ENCODE measurements at regions not wholly inside any gene's neighbourhood (a gene's known extent, or its start where the extent isn't known, plus 50 kb on each side); places are given as distances from the start of the nearest gene placed in this dataset.
"Not testable (repeated sequence)": the region's sequence is repeated elsewhere in the genome, so short reads cannot be mapped to it uniquely, and the experiment has no call there.

- TF ChIP-seq CTCF (IDR thresholded peaks at IDR 0.05): no peak
- Mint-ChIP-seq H3K27me3 (ENCODE audit: low read depth, poor library complexity) (peaks cover 3% of the 10 kb centered on the region), H3K9me3 (no peaks in the 10 kb centered on the region), H3K4me3 (no peak overlapping the region), H3K36me3 (ENCODE audit: low read depth) (no peaks in the 10 kb centered on the region), H3K4me1 (no peaks in the 10 kb centered on the region), H3K27ac (no peak overlapping the region)
- DNase-seq: no peak
These were observed 486.4 kb upstream of the PCDH20 start for GRCh38 chr13:61901946-61902541.

DNA sequence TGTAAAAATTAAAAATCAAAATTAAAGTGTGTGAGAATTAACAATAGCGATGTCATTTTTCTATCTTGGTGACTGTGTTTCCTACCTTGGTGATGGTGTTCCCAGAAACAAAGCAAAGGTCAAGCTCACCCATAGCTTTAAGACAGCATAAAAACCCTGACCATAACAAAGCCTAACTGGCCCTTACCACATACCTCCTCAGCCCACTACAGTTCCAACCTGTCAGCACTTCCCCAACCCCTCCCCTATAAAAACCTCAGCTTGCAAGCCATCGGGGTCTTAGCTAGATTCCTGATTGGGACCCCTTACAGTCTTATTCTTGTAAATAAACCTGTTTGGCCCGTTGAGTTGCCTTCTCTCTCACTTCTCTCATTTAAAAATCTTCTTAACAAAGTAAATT is 484.4 kb upstream of the PCDH20 start:
- no peak for DNase-seq
- peaks cover 3% of the 10 kb centered on the region for H3K27me3 Mint-ChIP-seq (ENCODE audit: low read depth, poor library complexity)
- no peak for TF ChIP-seq CTCF (IDR thresholded peaks at IDR 0.05)
- H3K4me3 Mint-ChIP-seq: no peak overlapping the region
- H3K4me1 Mint-ChIP-seq: no peaks in the 10 kb centered on the region
- H3K9me3 Mint-ChIP-seq: no peaks in the 10 kb centered on the region
- H3K27ac Mint-ChIP-seq: no peak overlapping the region
- H3K36me3 Mint-ChIP-seq (ENCODE audit: low read depth): no peaks in the 10 kb centered on the region

DNA sequence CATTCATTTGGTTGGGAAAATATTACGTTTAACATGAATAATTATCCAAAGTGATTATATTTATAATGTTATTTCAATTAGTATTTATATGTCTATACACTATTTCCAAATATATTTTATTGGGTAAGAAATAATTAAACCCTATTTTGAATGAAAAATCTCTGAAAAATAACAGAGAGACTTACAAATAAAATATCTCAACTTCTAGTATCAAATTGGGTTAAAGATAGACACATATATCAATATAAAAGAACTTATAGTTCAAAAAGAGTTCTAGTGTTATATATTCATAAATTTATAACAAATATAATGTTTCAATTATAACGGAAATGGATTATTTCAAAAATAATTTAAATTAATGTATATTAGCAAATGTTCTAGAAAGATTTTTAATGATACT is 482.6 kb upstream of the PCDH20 start:
- no peaks in the 10 kb centered on the region for H3K4me1 Mint-ChIP-seq
- TF ChIP-seq CTCF (IDR thresholded peaks at IDR 0.05): no peak
- no peak for DNase-seq
- no peaks in the 10 kb centered on the region for H3K9me3 Mint-ChIP-seq
- H3K36me3 Mint-ChIP-seq (ENCODE audit: low read depth): no peaks in the 10 kb centered on the region
- H3K27me3 Mint-ChIP-seq (ENCODE audit: low read depth, poor library complexity): peaks cover 7% of the 10 kb centered on the region
- H3K4me3 Mint-ChIP-seq: no peak overlapping the region
- no peak overlapping the region for H3K27ac Mint-ChIP-seq

DNA sequence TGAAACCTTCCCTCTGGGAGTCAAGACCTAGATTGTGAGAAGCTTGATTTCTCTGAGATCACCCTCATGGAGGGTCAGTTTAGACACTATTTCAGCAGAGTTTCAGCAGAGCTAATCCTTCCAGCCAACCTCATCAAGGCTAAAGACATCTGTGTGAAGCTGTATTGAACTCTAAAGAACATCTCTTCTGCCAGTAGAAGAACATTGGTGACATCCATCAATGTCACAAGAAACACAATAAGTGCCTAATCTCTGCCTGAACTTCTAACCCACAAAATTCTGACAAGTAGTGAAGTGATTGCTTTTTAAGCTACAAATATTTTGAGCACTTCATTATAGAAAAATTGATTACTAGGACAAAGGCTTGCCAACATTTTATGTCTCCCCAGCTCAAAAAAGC is 475.8 kb upstream of the PCDH20 start:
- H3K36me3 Mint-ChIP-seq (ENCODE audit: low read depth): no peaks in the 10 kb centered on the region
- no peaks in the 10 kb centered on the region for H3K9me3 Mint-ChIP-seq
- no peak for TF ChIP-seq CTCF (IDR thresholded peaks at IDR 0.05)
- peaks cover 4% of the 10 kb centered on the region for H3K27me3 Mint-ChIP-seq (ENCODE audit: low read depth, poor library complexity)
- H3K4me3 Mint-ChIP-seq: no peak overlapping the region
- no peak for DNase-seq
- no peaks in the 10 kb centered on the region for H3K4me1 Mint-ChIP-seq
- no peak overlapping the region for H3K27ac Mint-ChIP-seq

GRCh38 chr13:61884830-61885229 is 469.2 kb upstream of the PCDH20 start:
- H3K4me1 Mint-ChIP-seq: no peaks in the 10 kb centered on the region
- TF ChIP-seq CTCF (IDR thresholded peaks at IDR 0.05): no peak
- H3K9me3 Mint-ChIP-seq: no peaks in the 10 kb centered on the region
- no peaks in the 10 kb centered on the region for H3K36me3 Mint-ChIP-seq (ENCODE audit: low read depth)
- H3K4me3 Mint-ChIP-seq: no peak overlapping the region
- no peak overlapping the region for H3K27ac Mint-ChIP-seq
- no peak for DNase-seq
- peaks cover 4% of the 10 kb centered on the region for H3K27me3 Mint-ChIP-seq (ENCODE audit: low read depth, poor library complexity)

DNA sequence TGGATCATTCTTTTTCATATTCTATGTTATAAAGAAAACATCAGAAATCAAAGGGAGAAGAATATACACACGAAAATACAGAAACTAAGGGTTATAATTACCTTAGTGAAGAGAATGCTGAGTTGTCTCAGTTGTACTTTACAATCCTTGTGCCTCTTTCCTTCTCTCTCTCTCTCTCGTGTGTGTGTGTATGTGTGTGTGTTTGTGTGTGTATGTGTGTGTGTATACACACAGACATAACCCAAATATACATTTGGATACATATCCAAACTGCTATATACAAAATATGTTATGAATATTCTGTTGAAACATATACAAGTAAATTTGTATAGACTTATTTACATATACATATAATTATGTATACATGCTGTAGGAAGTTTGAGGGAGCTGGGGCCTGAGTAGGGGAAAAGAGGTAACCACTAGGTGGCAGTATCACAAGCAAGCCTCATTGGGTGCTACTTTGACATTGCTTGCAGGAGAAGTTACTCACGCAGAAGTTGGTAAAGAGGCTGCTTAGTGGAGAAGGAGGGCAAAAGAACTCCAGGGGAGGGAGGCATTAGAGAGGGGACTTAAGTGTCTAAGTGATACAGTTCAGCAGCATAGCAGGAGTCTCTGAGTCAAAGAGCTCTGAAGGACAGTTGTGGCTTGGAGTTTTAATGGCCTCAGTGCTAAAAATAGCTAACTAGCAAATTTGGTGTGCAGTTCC is 465.1 kb upstream of the PCDH20 start:
- Mint-ChIP-seq H3K4me3 (no peak overlapping the region), H3K4me1 (no peaks in the 10 kb centered on the region), H3K9me3 (peaks cover 31% of the 10 kb centered on the region), H3K27me3 (ENCODE audit: low read depth, poor library complexity) (peaks cover 4% of the 10 kb centered on the region), H3K27ac (peak overlapping the region; percentile 24), H3K36me3 (ENCODE audit: low read depth) (no peaks in the 10 kb centered on the region)
- peak; percentile 25 for DNase-seq
- TF ChIP-seq CTCF (IDR thresholded peaks at IDR 0.05): peak; percentile 49

- H3K9me3 Mint-ChIP-seq: peaks cover 44% of the 10 kb centered on the region
- H3K27ac Mint-ChIP-seq; H3K4me1 Mint-ChIP-seq; H3K4me3 Mint-ChIP-seq; H3K27me3 Mint-ChIP-seq (ENCODE audit: low read depth, poor library complexity); DNase-seq; H3K36me3 Mint-ChIP-seq (ENCODE audit: low read depth): not testable (repeated sequence)
These were observed 462.9 kb upstream of the PCDH20 start for GRCh38 chr13:61878565-61878964.
